Mucosa of gallbladder (tissue), 1 donor: ENCODE measurements at regions not wholly inside any gene's neighbourhood (a gene's known extent, or its start where the extent isn't known, plus 50 kb on each side); places are given as distances from the start of the nearest gene placed in this dataset.

Experiments
- DNase-seq: peaks from one replicate; pipeline ENCODE4 v3.0.0-alpha.2; 2020; ENCODE audit warnings: low spot score
- donor health status: DM: no; HTN: no; CAD: no.

- no peak for DNase-seq
These were observed 491.5 kb upstream of the TGFBR2 start for GRCh38 chr3:30114918-30115317.

- DNase-seq: no peak
These were observed 484.0 kb upstream of the TGFBR2 start for GRCh38 chr3:30122359-30122758.

- no peak for DNase-seq
These were observed 483.2 kb upstream of the TGFBR2 start for GRCh38 chr3:30123224-30123623.

GRCh38 chr3:30123755-30124154, 482.6 kb upstream of the TGFBR2 start:
- no peak for DNase-seq

GRCh38 chr3:30124435-30125370, 481.7 kb upstream of the TGFBR2 start:
- DNase-seq: peak; percentile 49

GRCh38 chr3:30129765-30130164, 476.6 kb upstream of the TGFBR2 start:
- no peak for DNase-seq

- no peak for DNase-seq
These were observed 476.0 kb upstream of the TGFBR2 start for GRCh38 chr3:30130391-30130790.

GRCh38 chr3:30131191-30131590, 475.2 kb upstream of the TGFBR2 start:
- DNase-seq: no peak

- DNase-seq: no peak
These were observed 471.2 kb upstream of the TGFBR2 start for GRCh38 chr3:30135190-30135589.

- no peak for DNase-seq
These were observed 467.1 kb upstream of the TGFBR2 start for GRCh38 chr3:30139283-30139682.

- DNase-seq: no peak
These were observed 465.9 kb upstream of the TGFBR2 start for GRCh38 chr3:30140356-30141075.

GRCh38 chr3:30141178-30141581, 465.2 kb upstream of the TGFBR2 start:
- DNase-seq: no peak

- DNase-seq: no peak
These were observed 464.5 kb upstream of the TGFBR2 start for GRCh38 chr3:30141927-30142326.

- no peak for DNase-seq
These were observed 463.5 kb upstream of the TGFBR2 start for GRCh38 chr3:30142946-30143345.

- no peak for DNase-seq
These were observed 461.1 kb upstream of the TGFBR2 start for GRCh38 chr3:30145281-30145680.

GRCh38 chr3:30146978-30147377, 459.4 kb upstream of the TGFBR2 start:
- no peak for DNase-seq

GRCh38 chr3:30154853-30155252, 451.5 kb upstream of the TGFBR2 start:
- no peak for DNase-seq

- DNase-seq: no peak
These were observed 450.6 kb upstream of the TGFBR2 start for GRCh38 chr3:30155755-30156154.

- no peak for DNase-seq
These were observed 449.6 kb upstream of the TGFBR2 start for GRCh38 chr3:30156586-30157498.

- DNase-seq: peak; percentile 38
These were observed 445.0 kb upstream of the TGFBR2 start for GRCh38 chr3:30161375-30161774.

GRCh38 chr3:30162579-30162978, 443.8 kb upstream of the TGFBR2 start:
- no peak for DNase-seq

GRCh38 chr3:30166535-30166934, 439.9 kb upstream of the TGFBR2 start:
- no peak for DNase-seq
